GM19452 (cell line): ENCODE measurements at regions not wholly inside any gene's neighbourhood (a gene's known extent, or its start where the extent isn't known, plus 50 kb on each side); places are given as distances from the start of the nearest gene placed in this dataset.
"Not testable (repeated sequence)": the region's sequence is repeated elsewhere in the genome, so short reads cannot be mapped to it uniquely, and the experiment has no call there.

Experiments used
- ATAC-seq: cut with Tn5 transposase; IDR thresholded peaks from one replicate; pipeline ENCODE4 v1.9.1; 2021; ENCODE audit not compliant: unreplicated experiment

DNA sequence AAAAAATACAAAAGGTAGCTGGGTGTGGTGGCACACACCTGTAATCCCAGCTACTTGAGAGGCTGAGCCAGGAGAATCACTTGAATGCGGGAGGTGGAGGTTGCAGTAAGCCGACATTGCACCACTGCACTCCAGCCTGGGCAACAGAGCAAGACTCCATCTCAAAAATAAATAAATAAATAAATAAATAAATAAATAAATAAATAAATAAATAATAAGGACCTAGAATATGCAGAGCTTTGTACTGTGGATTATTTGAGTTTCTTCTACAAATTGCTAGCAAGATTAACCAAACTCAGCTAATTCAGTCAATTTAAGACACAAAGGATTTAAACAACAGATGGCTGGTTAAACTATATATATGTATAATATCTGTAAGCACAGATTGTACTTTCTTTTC lies 322.5 kb upstream of the ARPP21 start:
- not testable (repeated sequence) for ATAC-seq

DNA sequence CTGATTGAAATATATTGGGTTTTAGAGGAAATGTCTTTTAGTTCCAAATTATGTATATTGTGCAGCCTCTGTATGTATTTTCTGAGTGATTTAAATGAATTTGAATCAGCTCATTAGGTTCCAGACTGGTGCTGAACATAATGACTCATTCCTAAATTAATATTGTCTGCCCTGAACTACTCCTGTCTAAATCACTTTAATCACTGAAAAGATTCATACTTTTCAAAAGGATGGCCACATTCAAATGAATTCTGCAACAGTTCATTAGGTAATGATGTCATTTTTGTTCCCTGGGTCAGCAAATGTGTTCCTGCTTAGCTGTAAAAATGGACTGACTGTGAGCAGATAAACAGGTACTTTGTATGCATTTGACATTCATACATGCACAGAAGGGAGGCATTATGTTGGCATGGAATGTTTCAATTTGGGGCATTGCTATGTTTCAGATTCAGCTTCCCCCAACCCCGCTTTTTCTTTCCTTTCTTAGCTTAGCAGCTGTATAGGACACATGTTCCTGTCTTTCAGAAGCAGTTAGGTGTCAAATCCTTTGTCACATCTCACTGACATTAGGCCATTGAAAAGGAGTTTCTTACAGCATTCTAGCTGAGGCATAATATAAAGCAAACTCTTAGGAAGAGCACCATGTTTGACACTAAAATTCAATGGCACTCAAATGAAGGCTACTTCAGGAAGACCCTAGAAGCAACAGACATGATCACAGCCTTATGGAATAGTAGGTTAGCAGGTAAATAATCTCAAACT lies 318.5 kb upstream of the ARPP21 start:
- ATAC-seq: no peak

DNA sequence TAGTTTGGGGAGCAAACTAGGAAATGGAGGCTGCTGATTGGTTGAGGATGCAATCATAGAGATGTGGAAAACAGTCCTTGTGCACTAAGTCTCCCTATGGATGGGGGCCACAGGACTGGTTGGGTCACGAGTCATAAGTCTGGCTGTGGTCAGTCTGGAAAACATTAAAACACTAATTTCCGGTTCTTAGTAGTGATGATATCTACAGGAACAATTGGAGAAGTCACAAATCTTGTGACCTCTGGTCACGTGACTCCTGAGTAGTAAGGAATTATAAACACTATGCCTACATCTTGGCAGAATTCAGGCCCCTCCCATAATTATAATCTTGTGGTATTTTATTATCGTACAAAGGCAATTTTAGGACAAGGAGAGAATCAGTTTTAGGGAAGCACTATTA lies 317.3 kb upstream of the ARPP21 start:
- ATAC-seq: no peak

DNA sequence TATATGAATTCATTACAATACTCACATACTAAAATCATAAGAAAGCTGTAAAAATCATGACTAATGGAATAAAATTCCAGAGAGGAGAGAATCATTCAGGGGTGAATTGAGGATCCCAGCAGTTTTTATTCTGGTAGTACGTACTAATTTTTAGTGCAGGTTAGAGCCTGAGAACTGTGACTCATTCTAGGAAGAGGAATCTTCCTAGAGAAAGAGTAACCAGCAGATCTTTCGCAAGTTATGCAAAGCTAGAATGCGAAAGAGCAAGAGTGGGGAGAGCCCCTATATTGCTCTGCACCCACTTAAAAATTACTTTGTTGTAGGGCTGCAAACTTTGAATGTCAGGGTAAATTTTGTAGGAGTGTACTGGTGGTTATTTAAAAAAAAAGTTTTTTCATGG lies 303.6 kb upstream of the ARPP21 start:
- ATAC-seq: no peak

DNA sequence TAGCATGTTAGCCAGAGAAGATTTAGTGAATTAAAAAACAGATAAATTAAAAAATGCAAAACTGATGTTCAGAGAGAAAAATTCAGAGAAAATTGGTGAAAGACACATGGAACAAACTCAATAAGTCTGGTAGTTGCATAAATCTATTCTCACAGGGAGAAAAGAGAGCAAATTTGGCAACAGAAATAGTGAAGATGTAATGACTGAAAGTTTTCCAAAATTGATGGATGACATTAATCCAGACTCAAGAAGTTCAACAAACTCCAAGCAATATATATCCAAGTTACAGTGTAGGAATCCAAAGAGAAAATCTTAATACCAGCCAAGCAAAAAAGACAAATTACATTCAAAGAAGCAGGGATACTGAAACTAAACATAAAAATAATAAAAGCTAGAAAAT lies 302.7 kb upstream of the ARPP21 start:
- ATAC-seq: no peak

DNA sequence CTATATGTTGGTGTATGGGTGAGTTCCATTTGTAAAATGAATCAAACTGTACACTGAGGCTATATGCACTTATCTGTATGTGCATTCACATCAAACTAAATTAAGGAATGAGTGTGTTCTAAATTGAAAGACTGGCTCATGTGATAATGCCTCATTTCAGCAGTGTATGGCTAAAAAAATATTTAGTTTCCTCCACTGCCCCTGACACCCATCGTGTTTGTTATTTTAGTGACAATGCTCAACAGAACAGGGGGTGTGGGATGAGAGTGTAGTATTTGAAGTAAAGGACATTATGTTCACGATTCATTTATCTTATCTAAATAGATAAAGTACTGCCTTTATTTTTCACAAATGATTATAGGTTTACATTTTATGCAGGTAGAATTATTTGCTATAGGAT lies 301.1 kb upstream of the ARPP21 start:
- no peak for ATAC-seq

DNA sequence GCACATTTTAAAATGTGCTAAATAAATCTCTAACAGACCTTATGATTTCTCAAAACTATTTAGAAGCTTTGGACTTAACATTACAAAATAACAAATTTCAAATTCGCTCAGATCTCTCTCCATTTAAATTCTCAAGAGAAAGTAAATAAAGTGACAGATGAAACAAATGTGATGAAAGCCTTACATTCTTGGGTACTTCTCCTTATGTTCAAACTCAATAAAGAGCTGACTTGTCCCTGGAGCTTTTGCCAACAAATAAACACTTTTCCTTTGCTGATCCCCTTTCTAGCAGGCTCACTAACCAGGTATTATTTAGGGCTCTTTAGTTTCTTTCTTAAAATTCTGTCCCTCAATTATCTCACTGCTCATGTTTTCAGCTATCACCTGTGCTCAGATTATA lies 259.1 kb upstream of the ARPP21 start:
- ATAC-seq: no peak

DNA sequence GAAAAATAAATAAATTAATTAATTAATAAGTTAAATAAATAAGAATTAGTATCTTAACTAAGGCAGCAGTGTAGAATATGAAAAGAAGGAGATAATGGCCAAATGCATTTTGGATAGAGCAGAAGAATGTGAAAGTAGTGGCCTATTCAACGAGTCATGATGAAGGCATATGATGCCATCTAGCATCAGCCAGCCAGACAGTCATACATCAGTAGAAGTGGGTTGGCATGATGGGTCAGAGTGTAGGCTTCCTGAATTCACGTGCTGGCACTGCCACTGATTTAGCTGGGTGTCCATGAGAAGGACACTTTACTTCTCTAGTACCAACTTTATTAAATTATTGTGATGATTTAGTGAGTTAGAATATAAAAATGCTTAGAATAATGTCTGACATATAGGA lies 256.1 kb upstream of the ARPP21 start:
- no peak for ATAC-seq

DNA sequence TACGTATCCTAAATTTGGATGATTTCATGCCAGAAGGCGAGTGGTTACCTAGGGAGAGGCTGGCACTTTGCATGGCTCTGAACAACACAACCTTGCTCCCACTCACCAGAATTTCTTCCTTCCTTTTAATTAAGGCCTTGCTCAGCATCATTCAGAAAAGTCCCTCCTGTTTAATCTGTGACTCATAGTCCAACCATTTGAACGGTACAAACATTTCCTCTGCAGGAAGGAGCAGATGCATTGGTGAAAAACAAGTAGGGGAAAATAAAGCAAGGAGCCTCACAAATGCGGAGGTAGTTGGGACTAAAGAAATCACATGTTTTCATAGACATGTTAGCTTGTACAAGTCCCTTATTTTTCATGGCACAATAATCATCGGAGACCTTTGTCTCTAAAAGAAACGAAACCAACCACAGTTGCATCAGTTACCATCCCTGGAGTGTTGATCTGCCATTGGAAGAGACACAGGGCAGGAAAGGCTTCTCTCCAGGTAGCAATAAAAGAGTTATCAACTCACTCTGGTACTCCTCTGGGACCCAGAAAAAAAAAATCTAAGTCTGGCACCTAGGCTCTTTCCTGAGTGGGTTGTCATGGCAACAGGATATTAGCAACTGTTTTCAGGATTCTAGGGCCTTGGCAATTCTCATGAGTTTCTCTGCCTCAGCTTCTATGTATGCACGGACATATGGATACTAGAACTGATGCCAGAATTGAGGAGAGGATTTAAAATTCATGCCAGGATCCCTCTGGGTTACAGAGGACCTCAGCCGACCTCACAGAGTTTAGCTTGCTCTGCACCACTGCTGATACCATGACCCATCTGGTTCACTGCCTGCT lies 255.4 kb upstream of the ARPP21 start:
- no peak for ATAC-seq

DNA sequence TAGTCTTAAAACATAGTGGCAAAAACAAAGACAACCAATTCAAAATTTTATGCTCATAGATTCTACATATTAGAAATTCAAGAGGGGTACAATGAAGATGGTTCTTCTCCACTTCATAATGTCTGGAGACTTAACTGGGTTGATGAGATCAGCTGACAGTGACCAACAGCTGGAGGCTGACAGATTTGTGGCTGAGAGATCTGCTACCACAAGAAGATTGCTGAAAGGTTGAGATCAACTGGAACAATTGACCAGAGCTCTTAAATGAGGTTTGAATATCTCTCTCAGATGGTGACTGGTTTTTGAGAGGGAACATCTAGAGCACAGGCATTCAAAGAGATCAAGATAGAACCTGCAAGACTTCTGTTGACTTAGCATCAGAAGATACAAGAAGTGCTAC lies 254.1 kb upstream of the ARPP21 start:
- no peak for ATAC-seq

DNA sequence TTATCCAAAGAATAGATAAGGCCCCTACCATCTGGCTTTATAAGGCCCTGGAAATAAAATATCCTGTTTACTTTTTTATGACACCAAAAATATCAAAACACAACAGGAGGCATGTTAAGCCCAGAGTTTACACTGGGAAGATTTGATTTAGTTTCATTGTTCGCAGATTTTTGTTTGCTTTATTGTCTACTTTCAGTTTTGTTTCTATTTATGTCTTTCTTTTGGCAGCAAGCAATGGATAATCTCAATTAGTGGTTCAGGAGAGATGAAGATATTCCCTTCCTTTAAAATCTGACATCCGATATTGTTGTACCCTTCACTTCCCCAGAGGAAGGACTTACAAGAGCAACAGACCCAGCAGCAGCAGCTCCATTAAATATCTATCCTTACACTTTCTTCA lies 249.4 kb upstream of the ARPP21 start:
- ATAC-seq: no peak

DNA sequence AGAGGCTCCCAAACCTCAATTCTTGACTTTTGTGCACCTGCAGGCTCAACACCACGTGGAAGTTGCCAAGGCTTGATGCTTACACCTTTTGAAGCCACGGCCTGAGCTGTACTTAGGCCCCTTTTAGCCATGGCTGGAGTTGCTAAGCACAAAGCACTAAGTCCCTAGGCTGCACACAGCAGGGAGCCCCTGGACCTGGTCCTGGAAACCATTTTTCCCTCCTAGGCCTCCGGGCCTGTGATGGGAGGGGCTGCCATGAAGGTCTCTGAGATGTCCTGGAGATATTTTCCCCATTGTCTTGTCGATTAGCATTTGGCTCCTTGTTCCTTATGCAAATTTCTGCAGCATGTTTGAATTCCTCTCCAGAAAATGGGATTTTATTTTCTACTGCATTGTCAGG lies 247.1 kb upstream of the ARPP21 start:
- no peak for ATAC-seq

DNA sequence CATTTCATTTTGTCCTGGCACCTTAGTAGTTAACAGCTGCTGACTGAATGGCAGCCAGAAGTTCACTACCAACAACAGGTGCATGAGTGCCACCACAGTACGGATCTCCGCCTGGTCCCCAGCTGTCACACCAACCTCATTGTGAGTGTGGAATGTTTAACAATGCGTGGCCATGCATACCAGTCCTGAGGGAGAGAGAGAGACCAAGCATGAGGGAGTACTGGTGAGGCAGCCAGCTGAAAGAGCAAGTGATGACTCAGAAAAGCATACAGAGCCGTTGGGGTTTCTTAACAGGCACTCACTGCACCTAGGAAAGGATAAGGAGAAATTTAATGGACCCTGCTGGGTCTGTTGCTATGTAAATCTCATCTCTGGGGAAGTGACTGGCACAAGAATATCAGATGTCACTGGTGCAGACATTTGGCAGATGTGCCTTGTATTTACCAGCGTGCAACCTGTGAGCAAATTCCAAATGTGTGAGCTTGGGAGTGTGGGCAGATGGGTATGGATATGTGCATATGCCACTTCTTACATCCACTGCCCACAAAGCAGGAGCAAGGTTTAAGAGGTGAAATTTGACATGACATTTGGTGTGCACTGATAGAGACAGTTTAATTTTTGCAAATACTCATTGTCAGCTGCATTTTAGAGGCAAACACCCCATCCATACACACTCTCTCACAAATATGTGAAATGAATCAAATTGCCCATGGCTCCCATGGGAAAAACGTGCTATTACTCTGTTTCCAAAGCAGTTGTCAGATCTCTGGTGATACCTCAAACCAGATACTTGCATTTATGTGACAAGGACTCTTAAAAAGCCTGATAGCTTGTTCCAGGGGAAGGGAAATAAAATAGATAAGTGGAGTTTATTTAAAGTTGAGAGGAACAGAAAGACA lies 245.2 kb upstream of the ARPP21 start:
- ATAC-seq: no peak

DNA sequence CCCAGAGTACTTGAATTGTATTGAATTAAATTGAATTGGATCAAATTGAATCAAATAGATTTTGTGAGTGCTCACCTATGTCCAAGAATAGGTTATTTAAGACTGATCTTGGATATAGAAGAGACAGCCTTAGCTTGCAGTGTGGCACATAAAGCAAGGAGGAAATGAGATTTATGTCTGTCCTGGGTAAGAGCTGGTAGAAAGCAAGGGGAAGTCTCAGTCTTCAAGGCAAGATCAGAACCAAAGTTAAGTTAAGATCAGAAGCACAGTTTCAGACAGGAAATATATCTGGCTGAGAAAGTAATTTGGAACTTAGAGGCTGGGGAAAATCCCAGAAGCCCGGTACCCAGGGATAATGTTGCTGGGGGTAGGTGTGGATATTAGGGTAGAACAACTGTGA lies 244.4 kb upstream of the ARPP21 start:
- ATAC-seq: no peak

DNA sequence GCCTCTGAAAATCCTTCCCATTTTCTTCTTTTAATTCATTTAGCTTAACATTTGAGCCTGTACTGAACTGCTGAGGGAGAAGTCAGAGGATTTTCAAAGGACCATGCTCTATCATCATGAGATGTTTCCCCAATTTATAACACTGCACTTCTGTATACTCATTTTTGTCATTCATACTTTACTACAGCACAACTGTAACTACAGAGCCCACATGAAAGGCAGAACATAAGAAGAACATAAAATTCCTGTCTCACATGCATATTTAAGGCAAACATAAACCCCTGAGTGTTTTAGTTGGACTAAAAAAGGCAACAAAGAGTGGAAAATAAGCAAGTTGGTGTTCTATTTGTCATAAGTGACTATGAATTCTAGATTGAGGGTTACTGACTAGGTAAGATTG lies 237.7 kb upstream of the ARPP21 start:
- ATAC-seq: no peak

DNA sequence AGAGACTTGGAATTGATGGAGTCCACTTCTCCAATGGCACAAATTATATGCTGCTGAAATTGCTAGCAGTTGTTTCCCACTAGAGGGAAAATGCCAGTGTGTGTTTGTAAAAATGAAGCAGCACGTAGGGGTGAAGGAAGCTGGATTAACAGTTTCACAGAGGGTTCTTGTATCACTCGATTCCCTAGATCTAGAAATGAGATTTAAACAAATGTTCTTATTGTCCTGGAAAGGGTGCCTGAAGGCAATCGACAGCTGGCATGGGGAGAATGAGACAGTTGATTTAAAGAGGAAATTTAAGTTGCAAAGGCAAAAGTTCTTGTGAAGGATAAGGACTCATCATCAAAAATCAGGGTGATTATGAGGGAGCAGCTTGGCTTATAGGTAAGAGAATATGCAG lies 234.8 kb upstream of the ARPP21 start:
- no peak for ATAC-seq

DNA sequence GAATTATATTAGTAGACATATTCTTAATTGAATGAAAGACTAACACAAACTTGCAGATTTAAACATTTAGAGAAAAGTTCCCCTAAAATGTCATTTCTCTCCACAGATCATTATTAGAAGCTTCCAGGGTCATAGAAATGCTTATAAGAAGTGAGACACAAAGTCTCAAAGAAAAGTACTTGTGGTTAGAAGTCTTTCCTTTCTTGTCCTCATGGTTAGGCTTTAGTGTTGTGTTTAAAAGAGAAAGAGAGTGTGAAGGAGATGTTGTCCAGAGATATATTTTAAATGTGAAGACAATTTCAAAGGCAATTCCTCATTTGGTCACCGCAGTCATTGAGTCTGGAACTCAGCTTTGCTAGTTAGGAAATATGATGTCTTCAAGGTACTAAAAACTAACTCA lies 230.4 kb upstream of the ARPP21 start:
- ATAC-seq: no peak

DNA sequence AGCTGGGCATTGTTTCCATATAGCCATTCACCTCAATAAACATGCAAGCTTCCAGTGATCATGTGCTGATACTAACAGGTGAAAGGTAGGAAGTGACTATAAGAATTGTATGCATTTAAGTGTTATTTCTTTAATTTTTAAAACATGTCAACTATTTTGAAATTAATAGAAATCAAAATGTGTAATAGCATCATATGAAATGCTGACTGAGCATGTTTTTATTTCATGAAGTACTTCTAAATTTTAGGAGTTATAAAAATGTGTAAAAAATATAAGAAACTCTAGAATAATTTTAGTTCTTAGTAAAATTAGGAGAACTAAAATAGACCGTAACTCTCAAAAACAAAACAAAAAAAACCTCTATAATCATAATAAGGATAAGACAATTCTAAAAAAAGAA lies 229.3 kb upstream of the ARPP21 start:
- ATAC-seq: no peak

DNA sequence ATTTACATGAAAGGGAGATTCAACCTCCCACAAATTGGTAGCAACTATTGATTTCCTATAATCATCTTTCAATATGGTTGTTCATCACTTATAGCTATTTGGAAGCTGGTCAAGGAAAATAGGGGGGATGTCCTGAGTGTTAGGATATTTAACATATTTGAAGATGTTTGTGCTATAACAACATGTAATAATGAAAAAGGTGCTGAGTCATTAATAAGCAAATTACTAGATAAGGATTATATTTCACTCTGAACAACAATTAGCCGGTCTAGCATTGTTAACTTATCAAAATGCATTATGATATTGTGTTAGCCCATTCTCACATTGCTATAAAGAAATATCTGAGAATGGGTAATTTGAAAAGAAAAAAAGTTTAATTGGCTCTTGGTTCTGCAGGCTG lies 225.8 kb upstream of the ARPP21 start:
- ATAC-seq: no peak

DNA sequence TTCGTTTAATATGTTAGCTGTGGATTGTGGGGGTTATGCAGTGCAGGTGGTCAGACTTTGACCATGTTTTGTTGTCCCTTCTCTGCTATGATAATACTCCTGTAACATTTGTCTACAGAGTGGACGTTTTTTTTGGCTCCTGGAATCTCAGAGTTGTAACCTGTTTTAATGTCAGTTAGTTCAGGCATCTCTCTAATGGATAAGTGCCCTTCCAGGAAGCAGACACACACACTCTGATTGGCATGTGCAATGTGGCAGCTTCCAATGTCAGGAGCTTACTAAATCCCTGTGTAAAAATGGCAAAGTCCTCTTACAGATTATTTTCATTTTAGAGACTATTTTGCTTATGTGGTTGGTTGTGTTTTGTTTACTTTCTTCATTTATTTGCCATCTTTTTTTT lies 222.2 kb upstream of the ARPP21 start:
- ATAC-seq: no peak

DNA sequence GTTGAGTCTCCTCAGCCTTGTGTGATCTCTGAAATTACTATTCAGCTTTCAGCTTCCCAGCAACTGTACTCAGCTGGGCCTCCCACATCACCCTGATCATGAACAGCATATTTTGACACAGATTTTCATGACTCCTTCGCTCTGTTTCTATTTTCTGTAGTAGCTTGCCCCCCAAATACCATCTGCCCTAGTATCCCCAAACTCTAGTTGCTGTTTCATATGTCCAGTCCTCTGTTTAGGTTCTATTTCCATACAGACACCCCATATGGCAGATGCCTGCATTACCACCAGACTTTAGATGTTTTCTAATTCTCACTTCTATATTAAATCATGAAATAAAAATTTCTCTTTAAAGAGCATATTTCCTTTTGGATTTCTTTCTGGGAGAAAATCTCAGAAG lies 217.2 kb upstream of the ARPP21 start:
- ATAC-seq: no peak
